IPS DF 4.7 (cell line): ENCODE measurements at regions not wholly inside any gene's neighbourhood (a gene's known extent, or its start where the extent isn't known, plus 50 kb on each side); places are given as distances from the start of the nearest gene placed in this dataset.
"Not testable (repeated sequence)": the region's sequence is repeated elsewhere in the genome, so short reads cannot be mapped to it uniquely, and the experiment has no call there.

ENCODE experiments used
- DNase-seq: peaks from one replicate; pipeline ENCODE4 v3.0.0-alpha.2; 2013; ENCODE audit warnings: low spot score; ENCODE audit errors: extremely low read depth

DNA sequence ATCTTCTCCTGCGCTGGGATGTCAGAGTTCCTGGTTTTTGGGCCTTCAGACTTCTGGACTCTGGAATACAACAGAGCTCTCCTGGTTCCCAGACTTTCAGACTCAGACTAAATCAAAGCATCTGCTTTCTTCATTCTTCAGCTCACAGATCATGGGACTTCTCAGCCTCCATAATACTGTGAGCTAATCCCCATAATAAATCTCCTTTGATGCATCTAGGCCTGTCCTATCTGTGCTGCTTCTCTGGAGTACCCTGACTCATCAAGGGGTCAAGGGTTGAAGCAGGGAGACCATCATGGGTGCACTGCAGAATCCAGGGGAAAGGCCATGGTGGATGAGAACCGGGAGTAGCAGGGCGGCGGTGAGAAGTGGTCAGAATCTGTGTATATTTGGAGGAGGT, 1094.1 kb upstream of the TMEM132C start:
- no peak for DNase-seq

DNA sequence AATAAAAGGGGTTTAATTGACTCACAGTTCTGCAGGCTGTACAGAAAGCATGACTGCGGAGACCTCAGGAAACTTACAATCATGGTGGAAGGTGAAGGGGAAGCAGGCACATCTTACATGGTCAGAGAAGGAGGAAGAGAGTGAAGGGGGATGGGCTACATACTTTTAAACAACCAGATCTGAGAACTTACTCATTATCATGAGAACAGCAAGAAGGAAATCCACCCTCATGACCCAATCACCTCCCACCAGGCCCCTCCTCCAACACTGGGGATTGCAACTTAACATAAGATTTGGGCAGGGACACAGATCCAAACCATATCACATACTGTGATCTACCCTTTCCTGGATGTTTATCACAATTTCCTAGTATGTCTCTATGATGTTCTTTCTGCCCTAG, 1093.0 kb upstream of the TMEM132C start:
- DNase-seq, result not testable (repeated sequence)

DNA sequence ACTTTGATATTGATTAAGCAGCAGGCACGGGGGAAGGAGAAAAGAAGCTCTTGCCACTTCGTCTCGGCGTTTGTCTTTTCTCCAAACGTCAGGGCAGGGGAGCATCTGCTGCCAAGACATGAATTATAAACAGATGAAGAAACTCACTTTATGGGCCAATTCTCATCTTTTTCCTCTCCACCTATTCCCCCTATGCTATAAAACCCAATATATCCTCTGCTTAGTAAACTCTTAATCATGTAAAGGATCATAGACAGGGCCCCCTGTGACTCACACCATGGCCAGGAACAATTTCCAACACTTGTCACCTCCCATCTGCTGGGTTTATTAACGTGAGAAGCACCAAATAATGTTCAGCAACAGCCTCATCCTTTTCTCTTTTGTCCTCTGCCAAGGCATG, 1092.1 kb upstream of the TMEM132C start:
- DNase-seq, result no peak

DNA sequence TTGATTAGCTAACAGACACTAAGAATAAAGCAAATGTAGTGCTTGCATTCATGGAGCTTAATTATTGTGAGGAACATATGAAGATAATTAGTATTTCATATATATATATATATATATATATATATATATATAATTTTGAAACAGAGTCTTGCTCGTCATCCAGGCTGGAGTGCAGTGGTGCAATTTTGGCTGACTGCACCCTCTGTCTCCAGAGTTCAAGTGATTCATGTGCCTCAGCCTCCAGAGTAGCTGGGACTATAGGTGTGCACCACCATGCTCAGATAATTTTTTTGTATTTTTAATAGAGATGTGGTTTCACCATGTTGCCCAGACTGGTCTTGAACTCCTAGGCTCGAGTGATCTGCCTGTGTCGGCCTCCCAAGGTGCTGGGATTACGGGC, 1091.6 kb upstream of the TMEM132C start:
- no peak for DNase-seq

DNA sequence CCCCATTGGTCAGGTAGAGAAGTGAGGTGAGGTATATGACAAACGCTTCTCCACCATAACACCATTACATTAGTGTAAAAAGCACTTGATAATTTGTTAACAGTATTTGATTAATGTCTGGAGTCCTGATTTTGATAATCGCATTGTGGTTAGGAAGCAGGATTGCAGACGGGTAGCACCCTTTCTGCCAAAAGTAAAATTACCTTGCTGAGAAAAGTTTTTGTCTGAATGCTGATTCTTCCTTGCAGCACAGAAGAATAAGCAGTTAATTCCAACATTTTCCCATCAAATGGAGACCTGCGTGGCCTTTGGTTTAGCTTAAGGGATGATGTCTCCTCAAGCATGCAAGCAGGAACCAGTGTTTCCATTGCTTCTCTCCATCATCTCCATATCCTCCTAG, 1090.2 kb upstream of the TMEM132C start:
- no peak for DNase-seq

DNA sequence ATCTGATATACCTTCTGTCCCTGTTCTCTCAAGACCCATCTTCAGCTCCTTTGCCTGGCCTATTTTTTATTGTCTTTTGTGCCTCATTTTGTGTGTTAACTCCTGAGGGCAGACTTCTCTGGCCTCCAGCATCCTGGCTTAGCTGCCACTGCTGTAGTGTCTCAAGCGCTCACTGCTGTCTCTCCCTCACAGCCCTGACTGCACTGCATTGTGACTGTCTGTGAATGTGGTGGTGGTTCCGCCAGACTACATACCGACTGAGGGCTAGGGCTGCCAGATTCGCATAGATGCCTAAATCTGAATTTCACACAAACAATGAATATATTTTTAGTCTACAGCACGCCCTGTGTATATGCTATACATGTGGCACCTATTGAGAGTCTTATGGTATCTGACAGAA, 1088.9 kb upstream of the TMEM132C start:
- no peak for DNase-seq

DNA sequence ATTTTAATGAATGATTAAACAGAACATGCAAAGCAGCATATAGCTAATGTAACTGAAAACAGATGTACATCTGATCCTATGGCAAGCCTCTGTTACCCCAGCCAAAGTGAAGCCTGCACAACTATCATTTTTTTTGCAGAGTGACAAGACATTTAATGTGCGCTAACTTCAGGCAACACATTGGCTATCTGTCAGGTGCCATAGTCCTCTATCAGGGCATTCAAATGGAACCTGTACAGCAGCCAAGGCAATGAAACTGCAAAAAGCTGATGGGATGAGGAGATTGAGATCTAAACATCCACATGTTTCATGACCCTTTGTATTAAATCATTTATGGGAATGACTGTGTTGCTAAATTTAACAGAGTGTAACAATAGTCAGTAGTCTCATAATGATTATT, 1088.5 kb upstream of the TMEM132C start:
- DNase-seq, result no peak

DNA sequence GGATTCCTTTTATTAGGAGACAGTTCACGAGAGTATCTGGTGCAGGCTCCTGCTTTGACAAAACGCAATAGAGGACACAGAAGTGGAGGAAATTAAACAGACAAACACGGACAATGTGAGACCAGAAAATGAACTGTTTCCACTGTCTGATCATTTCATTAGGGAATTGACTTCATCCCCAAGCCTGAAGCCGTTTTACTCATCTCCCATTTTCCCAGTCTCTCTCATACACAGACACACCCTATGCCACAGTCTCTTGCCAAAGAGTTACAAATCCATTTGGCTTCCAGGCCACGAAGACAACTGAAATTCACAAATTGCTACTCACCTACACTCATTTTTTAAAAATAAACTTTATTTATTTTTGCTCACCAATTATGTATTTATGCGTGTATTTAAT, 1087.8 kb upstream of the TMEM132C start:
- no peak for DNase-seq

DNA sequence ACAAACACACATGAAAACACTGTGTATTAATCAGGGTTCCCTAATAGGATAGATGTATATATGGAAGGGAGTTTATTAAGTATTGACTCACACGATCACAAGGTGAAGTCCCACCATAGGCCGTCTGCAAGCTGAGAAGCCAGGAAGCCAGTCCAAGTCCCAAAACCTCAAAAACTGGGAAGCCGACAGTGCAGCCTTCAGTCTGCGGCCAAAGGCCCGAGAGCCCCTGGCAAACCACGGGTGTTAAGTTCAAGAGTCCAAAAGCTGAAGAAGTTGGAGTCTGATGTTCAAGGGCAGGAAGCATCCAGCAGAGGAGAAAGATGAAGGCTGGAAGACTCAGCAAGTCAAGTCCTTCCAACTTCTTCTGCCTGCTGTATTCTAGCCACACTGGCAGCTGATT, 1085.0 kb upstream of the TMEM132C start:
- DNase-seq, result no peak

DNA sequence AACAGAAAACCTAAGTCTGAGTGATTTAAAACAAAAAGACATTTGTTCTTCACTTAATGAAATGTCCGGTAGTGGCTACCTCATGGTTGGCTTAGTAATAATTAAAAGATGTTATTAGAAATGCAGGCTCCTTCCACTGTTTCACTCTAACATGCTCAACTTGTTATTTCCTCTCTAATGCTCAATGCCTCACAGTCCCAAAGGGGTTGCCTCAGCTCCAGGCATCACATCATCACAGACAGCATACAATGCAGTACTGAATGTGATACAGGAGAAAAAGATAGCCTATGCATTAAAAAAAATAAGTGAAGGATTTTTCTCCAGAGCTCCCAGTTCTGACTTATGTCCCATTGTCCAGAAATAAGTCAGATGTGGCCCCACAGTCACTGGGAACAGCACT, 1077.0 kb upstream of the TMEM132C start:
- no peak for DNase-seq

DNA sequence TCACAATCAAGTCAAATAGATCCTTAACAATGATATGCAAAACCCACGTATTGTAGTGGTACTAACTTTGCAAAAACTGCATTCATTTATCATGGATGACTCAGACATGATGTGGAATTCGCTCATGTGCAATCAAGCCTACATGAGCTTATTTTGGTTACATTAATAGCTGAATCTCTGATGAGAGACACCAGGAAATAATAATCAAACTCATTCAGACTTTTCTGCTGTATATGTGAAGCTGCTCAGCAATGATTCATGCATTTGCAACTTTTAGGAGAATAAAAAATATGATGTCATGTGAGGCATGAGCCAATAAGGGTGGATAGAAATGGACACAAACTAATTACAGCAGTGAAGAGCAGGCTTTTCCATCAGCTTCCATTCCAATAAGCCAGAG, 1075.8 kb upstream of the TMEM132C start:
- DNase-seq, result no peak

DNA sequence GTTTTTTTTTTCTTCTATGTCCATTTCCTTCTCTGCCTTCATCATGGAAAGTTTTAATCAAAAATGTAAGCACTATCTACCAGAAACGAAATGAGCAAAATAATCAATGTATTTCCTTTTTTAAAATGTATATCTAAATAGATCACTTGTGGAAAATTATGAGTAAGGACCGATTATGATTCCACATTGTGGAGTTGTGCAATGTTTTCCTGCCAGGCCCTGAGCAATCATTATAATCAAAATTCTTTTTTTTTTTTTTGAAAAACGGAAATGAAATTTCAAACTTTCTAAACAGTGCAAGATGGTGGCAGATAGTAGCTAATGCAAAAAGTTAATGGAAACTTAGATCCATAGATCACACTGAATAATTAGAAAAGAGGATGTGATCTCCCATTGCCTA, 1074.6 kb upstream of the TMEM132C start:
- no peak for DNase-seq

DNA sequence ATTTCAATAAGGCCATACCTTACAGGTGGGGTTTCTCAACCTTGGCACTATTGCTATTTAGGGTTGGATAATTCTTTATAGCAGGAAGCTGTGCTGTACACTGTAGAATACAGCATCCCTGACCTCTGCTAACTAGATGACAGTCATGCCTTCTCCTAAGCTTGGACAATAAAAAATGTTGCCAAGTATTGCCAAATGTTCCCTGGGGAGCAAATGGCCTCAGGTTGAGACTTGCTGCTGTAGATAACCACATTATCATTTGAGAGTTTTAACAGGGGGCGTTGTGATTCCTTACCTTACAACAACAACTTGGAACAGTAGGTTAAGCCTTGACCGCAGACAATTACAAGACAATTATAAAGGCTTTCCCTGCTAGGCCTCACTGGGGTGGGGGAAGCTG, 1073.6 kb upstream of the TMEM132C start:
- DNase-seq, result no peak

DNA sequence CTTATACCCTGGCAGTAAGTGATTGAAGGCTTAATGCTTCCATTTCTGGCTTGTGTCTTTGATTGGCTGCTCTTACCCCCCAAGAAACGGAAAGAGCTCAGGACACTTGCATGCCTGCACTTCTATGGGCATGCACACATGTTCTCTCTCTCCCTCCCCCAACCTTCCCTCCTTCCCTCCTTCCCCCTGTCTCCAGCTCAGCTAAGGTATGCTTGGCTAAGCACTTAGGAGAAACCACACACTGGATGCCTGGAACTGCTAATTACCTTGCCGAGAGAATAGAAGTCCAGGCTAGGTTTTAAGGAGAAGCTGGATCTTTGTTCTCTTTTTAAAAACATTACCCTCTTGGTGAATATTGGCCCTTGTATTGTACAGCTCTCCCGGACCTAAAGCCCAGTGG, 1072.8 kb upstream of the TMEM132C start:
- DNase-seq, result no peak

DNA sequence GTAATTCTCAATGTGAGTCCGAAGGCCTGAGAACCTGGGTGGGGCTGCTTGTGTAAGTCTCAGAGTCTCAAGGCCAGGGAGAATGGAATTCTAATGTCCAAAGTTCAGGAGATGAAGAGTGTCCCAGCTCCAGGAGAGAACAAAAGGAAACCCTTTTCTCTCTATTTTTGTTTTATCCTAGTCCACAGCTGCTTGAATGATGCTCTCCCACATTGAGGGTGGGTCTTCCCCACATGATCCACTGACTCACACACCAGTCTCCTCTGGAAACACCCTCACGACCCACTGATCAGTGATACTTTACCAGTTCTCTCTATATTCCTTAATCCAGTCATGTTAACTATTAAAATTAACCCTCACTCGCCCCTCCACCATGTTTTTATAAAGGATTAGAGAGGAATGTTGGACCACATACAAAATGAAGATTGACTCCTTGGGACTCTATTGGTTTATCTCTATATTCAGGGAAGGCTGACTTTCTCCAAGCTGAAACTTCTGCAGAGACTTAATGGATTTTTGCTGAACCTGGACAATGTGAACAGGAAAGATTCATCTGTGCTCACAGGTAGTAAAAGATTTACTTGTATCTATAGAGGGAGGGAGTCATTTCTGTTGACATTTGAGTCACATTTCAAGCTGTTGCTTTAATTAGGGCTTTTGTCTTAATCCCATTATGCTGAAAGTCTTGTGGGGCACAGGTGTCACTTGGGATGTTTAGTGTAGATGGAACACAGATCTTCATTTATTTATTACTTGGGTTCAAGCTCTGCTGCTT, 1061.0 kb upstream of the TMEM132C start:
- no peak for DNase-seq

DNA sequence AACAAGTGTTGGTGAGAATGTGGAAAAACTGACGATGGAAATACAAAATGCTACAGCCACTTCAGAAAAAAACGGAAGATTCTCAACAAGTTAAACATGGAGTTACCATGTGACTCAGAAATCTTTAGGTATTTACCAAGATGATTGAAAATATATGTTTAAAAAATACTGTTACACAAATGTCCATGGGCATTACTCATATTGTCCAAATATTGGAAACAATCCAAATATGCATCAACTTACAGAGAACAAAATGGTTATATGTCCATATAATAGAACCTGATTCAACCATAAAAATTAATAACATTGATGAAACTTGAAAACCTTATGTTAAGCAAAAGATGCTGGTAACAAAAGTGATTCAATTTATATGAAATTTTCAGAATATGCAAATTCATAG, 1057.7 kb upstream of the TMEM132C start:
- no peak for DNase-seq

DNA sequence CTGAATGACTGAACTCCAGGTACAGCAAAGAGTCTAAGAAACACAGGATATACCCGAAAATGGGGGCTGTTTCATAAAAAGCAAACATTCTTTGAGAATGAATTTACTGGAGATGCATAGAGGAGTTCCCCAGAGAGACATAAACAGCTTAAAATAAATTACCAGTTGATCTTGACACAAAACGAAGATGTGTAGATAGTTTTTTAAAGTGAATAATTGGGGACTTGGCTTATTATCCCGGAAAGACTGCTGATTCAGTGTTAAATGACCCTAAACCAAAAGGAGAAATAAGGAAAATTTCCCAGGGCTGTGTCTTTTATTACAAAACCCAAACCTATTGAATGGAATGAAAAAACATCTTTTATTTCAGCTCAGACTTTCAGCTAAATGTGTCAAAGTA, 1052.8 kb upstream of the TMEM132C start:
- DNase-seq, result no peak

DNA sequence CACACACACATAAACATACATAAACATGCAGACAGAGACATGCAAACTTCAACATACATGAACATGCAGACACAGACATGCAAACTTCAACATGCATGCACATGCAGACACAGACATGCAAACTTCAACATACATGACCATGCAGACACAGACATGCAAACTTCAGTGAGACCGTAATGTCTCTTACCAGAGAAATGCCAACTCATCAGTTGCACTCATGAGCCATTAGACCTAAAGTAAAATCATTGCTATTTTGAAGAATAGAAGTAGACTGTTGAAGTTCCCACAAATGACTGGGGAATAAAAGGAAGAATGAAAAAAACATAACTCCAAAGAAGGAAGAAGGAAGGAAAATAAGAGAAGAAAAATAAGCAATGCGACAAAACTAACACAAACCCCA, 1044.0 kb upstream of the TMEM132C start:
- DNase-seq, result no peak

DNA sequence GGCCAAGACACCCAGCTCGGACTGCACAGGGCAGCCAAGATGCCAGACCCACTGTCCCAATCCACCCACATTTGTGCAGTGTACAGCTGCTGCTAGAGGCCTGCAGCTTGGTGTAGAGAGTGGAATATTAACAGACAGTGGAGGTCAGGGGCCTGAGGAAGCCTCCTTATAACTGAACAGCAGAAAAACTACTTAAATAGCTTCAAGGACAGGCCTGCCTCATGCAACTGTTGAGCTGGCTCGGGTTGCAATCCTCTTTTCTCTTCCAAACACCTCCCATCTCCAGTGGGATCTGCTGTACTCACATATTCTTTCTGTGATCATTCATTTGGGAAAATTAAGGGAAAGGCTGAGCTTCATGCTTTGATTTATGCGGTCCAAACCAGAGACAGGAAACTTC, 1043.2 kb upstream of the TMEM132C start:
- no peak for DNase-seq

DNA sequence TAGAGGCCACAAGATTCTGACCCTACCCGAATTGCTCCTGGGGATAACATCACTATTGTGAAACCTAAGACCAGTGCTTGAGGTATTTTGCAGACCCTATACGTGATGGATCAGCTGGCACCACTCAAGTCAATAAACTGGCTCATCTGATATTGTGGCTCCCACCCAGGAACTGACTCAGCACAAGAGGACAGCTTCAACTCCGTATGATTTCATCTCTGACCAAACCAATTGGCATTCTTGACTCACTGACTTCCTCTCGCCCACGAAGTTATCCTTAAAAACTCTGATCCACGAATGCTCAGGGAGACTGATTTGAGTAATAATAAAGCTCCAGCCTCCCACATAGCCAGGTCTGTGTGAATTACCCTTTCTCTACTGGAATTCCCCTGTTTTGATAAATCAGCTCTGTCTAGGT, 1036.1 kb upstream of the TMEM132C start:
- DNase-seq, result no peak

DNA sequence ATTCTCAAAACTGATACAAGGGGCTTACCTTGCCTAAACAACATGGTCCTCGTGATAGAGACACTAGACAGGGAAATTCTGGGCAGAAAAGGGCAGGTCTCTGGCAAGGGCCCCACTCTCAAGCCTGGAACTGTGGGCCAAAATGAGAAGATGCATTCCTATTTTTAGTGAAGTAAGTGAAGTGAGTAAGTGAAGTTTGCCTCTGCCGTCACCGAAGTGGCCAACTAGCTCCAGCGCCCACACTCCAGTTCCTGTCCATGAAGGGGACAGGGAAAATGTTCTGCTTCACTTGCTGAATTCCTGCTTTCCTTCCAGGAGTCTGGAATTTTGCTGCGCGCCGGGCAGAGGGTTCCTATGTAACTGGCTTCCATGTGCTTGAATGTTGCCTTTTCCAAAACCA, 1035.6 kb upstream of the TMEM132C start:
- no peak for DNase-seq

DNA sequence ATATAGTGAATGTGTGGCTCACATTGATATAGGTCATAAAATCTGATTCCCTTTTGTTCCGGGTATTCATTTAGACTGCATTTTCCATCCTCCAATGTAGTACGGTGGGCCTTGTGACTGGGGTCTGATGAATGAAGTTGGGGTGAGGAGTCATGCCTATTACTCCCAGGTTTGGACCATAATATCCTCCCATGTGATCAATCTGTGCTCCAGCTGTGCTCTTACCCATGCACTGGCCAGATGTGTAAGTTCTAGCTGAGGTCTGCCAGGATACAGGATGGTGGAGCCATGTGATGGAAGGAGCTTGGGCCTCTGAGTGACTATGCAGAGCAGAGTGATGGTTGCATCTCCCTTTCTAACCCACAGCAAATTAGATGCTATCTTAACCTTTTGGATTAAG, 1034.0 kb upstream of the TMEM132C start:
- DNase-seq, result no peak

DNA sequence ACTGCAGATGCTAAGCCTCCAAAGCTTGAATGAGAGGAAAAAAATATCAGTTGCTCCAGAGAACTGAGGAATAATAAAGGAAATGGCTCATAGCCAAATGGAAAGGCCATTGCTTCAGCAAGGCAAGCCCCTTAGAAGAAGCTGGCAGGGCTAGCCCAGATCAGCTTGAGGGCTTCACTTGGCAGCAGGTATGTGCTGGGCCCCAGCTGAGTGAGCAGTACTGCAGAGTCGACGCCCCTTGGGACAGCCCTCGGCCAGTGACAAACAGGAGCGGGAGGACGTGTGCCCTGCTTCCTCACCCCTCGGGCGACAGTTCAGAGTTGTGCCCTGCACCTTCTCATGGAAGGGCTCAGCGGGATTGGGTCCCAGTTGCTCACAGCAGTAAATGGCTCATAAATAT, 1031.2 kb upstream of the TMEM132C start:
- DNase-seq, result no peak

DNA sequence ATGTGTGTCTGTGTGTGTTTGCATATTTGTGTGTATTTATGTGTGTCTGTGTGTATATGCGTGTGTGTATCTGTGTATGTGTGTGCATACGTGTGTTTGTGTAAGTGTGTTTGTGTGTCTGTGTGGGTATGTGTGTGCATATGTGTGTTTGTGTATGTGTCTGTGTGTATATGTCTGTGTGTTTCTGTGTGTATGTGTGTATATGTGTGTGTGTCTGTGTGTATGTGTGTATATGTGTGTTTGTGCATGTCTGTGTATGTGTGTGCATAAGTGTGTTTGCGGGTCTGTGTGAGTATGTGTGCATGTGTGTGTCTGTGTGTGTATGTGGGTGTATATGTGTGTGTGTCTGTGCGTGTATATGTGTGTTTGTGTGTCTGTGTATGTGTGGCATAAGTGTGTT, 1030.5 kb upstream of the TMEM132C start:
- no peak for DNase-seq
